H9 (cell line): ENCODE measurements at regions not wholly inside any gene's neighbourhood (a gene's known extent, or its start where the extent isn't known, plus 50 kb on each side); places are given as distances from the start of the nearest gene placed in this dataset.

Experiments
- DNase-seq: peaks from one replicate; pipeline ENCODE4 v3.0.0-alpha.2; 2017
- H2AFZ ChIP-seq: one replicate; pipeline ENCODE4 v1.6.1; 2013; ENCODE audit warnings: mild to moderate bottlenecking, low read length, control low read depth, moderate library complexity
- H2AK5ac ChIP-seq: 2 replicates; pipeline ENCODE4 v1.6.1; 2013; ENCODE audit warnings: low read length, control low read depth, mixed read lengths; ENCODE audit not compliant: insufficient read length
- H2BK120ac ChIP-seq: one replicate; pipeline ENCODE4 v1.6.1; 2013; ENCODE audit warnings: low read depth, mild to moderate bottlenecking, low read length, control low read depth, inconsistent platforms; ENCODE audit not compliant: poor library complexity, severe bottlenecking
- H2BK12ac ChIP-seq: 2 replicates; pipeline ENCODE4 v1.6.1; 2013; ENCODE audit warnings: low read length, control low read depth, mixed read lengths, low read depth; ENCODE audit not compliant: insufficient read length
- H2BK15ac ChIP-seq: 2 replicates; pipeline ENCODE4 v1.6.1; 2013; ENCODE audit warnings: low read depth, low read length, control low read depth
- H2BK20ac ChIP-seq: one replicate; pipeline ENCODE4 v1.6.1; 2013; ENCODE audit warnings: low read depth, mild to moderate bottlenecking, low read length, control low read depth, inconsistent platforms; ENCODE audit not compliant: poor library complexity, severe bottlenecking
- H2BK5ac ChIP-seq: 2 replicates; pipeline ENCODE4 v1.6.1; 2013; ENCODE audit warnings: low read length, control low read depth, mixed read lengths; ENCODE audit not compliant: insufficient read length
- H3K14ac ChIP-seq: 2 replicates; pipeline ENCODE4 v1.6.1; 2013; ENCODE audit warnings: low read length, control low read depth; ENCODE audit not compliant: insufficient read depth
- H3K18ac ChIP-seq: 2 replicates; pipeline ENCODE4 v1.6.1; 2013; ENCODE audit warnings: low read depth, mild to moderate bottlenecking, mixed read lengths, low read length, control low read depth; ENCODE audit not compliant: insufficient read length
- H3K23ac ChIP-seq: 2 replicates; pipeline ENCODE4 v1.6.1; 2013; ENCODE audit warnings: low read length, control low read depth, mixed read lengths, low read depth; ENCODE audit not compliant: insufficient read length
- H3K23me2 ChIP-seq: 2 replicates; pipeline ENCODE4 v1.6.1; 2013; ENCODE audit warnings: low read depth, mild to moderate bottlenecking, mixed read lengths, low read length, control low read depth; ENCODE audit not compliant: insufficient read length, poor library complexity, severe bottlenecking
- H3K27ac ChIP-seq: 2 replicates; pipeline ENCODE4 v1.5.1; 2013; ENCODE audit warnings: low read length, control low read depth, mixed read lengths, low read depth; ENCODE audit not compliant: insufficient read length
- H3K27me3 ChIP-seq: 2 replicates; pipeline ENCODE4 v1.6.1; 2013; ENCODE audit warnings: low read length, control low read depth, inconsistent platforms; ENCODE audit not compliant: insufficient read depth
- H3K4ac ChIP-seq: 2 replicates; pipeline ENCODE4 v1.6.1; 2013; ENCODE audit warnings: low read depth, mild to moderate bottlenecking, control low read depth, inconsistent platforms, low read length, moderate library complexity
- H3K4me1 ChIP-seq: 2 replicates; pipeline ENCODE4 v1.6.1; 2013; ENCODE audit warnings: low read length, control low read depth, inconsistent platforms; ENCODE audit not compliant: insufficient read depth
- H3K4me2 ChIP-seq: 2 replicates; pipeline ENCODE4 v1.6.1; 2013; ENCODE audit warnings: low read length, control low read depth, mixed read lengths; ENCODE audit not compliant: insufficient read length, insufficient read depth
- H3K56ac ChIP-seq: 2 replicates; pipeline ENCODE4 v1.6.1; 2013; ENCODE audit warnings: low read depth, mild to moderate bottlenecking, mixed read lengths, low read length, control low read depth; ENCODE audit not compliant: insufficient read length
- H3K79me1 ChIP-seq: 2 replicates; pipeline ENCODE4 v1.6.1; 2013; ENCODE audit warnings: low read depth, mild to moderate bottlenecking, moderate library complexity, low read length, control low read depth, inconsistent platforms; ENCODE audit not compliant: insufficient read depth, poor library complexity, severe bottlenecking
- H3K79me2 ChIP-seq: 2 replicates; pipeline ENCODE4 v1.6.1; 2013; ENCODE audit warnings: low read length, control low read depth, inconsistent platforms; ENCODE audit not compliant: insufficient read depth
- H3K9ac ChIP-seq: 2 replicates; pipeline ENCODE4 v1.6.1; 2013; ENCODE audit warnings: low read length, control low read depth, mixed read lengths; ENCODE audit not compliant: insufficient read length; ENCODE audit errors: extremely low read depth
- H3K9me3 ChIP-seq: one replicate; pipeline ENCODE4 v1.6.1; 2013; ENCODE audit warnings: low read depth, low read length, inconsistent platforms; ENCODE audit not compliant: control insufficient read depth
- H3T11ph ChIP-seq: one replicate; pipeline ENCODE4 v1.6.1; 2013; ENCODE audit warnings: mild to moderate bottlenecking, low read length, control low read depth, inconsistent platforms
- H4K20me1 ChIP-seq: one replicate; pipeline ENCODE4 v1.6.1; 2013; ENCODE audit not compliant: control insufficient read depth, insufficient read length, insufficient read depth
- H4K5ac ChIP-seq: 2 replicates; pipeline ENCODE4 v1.6.1; 2013; ENCODE audit warnings: low read depth, mild to moderate bottlenecking, mixed read lengths, low read length, control low read depth; ENCODE audit not compliant: insufficient read length
- H4K8ac ChIP-seq: replicated peaks from 2 replicates; pipeline ENCODE4 v1.6.1; 2013; ENCODE audit warnings: low read length, control low read depth, mixed read lengths, low read depth; ENCODE audit not compliant: insufficient read length
- H4K91ac ChIP-seq: 2 replicates; pipeline ENCODE4 v1.6.1; 2013; ENCODE audit warnings: low read depth, mild to moderate bottlenecking, moderate library complexity, mixed read lengths, low read length, control low read depth; ENCODE audit not compliant: insufficient read length
- H3K27ac Mint-ChIP-seq, 3 experiments: 2 replicates in 2 of 3; 3 replicates in 1 of 3; pipeline ENCODE4 v1.8.0; 2020 to 2021; ENCODE audit warnings: mixed read lengths in 3 of 3, mild to moderate bottlenecking in 1 of 3, moderate library complexity in 1 of 3
- H3K27me3 Mint-ChIP-seq: 2 replicates; pipeline ENCODE4 v1.8.0; 2021; ENCODE audit warnings: low read depth, mild to moderate bottlenecking, moderate library complexity, mixed read lengths
- H3K36me3 Mint-ChIP-seq, 3 experiments: 2 replicates in 2 of 3; 3 replicates in 1 of 3; pipeline ENCODE4 v1.8.0; 2020 to 2021; ENCODE audit warnings: low read depth in 3 of 3, mixed read lengths in 3 of 3; ENCODE audit not compliant: insufficient read depth in 1 of 3
- H3K4me1 Mint-ChIP-seq, 2 experiments: 2 replicates each; pipeline ENCODE4 v1.8.0; 2020; ENCODE audit warnings: mixed read lengths in 2 of 2
- H3K4me3 Mint-ChIP-seq, 2 experiments: 2 replicates in 1 of 2; 3 replicates in 1 of 2; pipeline ENCODE4 v1.8.0; 2020 to 2021; ENCODE audit warnings: mild to moderate bottlenecking in 2 of 2, mixed read lengths in 2 of 2, moderate library complexity in 1 of 2
- H3K9me3 Mint-ChIP-seq, 2 experiments: 2 replicates in 1 of 2; 3 replicates in 1 of 2; pipeline ENCODE4 v1.8.0; 2020; ENCODE audit warnings: mild to moderate bottlenecking in 2 of 2, mixed read lengths in 2 of 2, moderate library complexity in 1 of 2
- WGBS: extraction: QIAGEN DNeasy Blood & Tissue Kit; methylation state at CpG from one replicate; pipeline ENCODE4 v1.1.7; 2013; ENCODE audit warnings: missing lambda C conversion rate, low lambda C conversion rate, mixed read lengths; ENCODE audit not compliant: insufficient read length; ENCODE audit errors: extremely low coverage; 5-methylcytosine and 5-hydroxymethylcytosine counted together
- TF ChIP-seq, protein P1 (sequence below): fragments of 200-600 bp; sonication (generic); conservative IDR thresholded peaks from 3 replicates; pipeline ENCODE4 v1.8.0; 2021; ENCODE audit warnings: antibody characterized with exemption, mild to moderate bottlenecking

GRCh38 chr3:124256156-124256555 lies 264.2 kb upstream of the ROPN1 start:
- no peak overlapping the region for H3K27ac ChIP-seq

More at GRCh38 chr3:124256156-124256555, 264.2 kb upstream of the ROPN1 start:
- Histone ChIP-seq H3K4me2 (no peak overlapping the region), H2BK12ac (no peak overlapping the region), H3K18ac (no peak overlapping the region), H3K79me1 (no peaks in the 10 kb centered on the region), H3K56ac (no peak overlapping the region), H3K14ac (no peak overlapping the region), H3K9me3 (no peaks in the 10 kb centered on the region), H3T11ph (no peak overlapping the region), H3K23ac (no peak overlapping the region), H3K4me1 (no peaks in the 10 kb centered on the region), H4K91ac (no peak overlapping the region), H2BK120ac (no peak overlapping the region), H2BK20ac (no peak overlapping the region), H2BK15ac (no peak overlapping the region), H3K27me3 (no peaks in the 10 kb centered on the region), H3K23me2 (no peaks in the 10 kb centered on the region), H3K4ac (no peak overlapping the region), H2AK5ac (no peak overlapping the region), H2AFZ (no peak overlapping the region), H2BK5ac (no peak overlapping the region), H4K5ac (no peak overlapping the region), H3K79me2 (no peaks in the 10 kb centered on the region), H4K8ac (no peak overlapping the region), H4K20me1 (no peaks in the 10 kb centered on the region), H3K9ac (no peak overlapping the region)
- Mint-ChIP-seq H3K4me1 (peaks cover 33 to 34% of the 10 kb centered on the region in 2 experiments), H3K36me3 (no peaks in the 10 kb centered on the region), H3K27ac (no peak overlapping the region), H3K27me3 (no peaks in the 10 kb centered on the region; the same call in 1 of the 2 replicates), H3K9me3 (no peaks in the 10 kb centered on the region), H3K4me3 (no peak overlapping the region)
- no CpG with 5 or more reads among the region's 1 CpG for WGBS
- no peak for DNase-seq
- TF ChIP-seq, protein P1, sequence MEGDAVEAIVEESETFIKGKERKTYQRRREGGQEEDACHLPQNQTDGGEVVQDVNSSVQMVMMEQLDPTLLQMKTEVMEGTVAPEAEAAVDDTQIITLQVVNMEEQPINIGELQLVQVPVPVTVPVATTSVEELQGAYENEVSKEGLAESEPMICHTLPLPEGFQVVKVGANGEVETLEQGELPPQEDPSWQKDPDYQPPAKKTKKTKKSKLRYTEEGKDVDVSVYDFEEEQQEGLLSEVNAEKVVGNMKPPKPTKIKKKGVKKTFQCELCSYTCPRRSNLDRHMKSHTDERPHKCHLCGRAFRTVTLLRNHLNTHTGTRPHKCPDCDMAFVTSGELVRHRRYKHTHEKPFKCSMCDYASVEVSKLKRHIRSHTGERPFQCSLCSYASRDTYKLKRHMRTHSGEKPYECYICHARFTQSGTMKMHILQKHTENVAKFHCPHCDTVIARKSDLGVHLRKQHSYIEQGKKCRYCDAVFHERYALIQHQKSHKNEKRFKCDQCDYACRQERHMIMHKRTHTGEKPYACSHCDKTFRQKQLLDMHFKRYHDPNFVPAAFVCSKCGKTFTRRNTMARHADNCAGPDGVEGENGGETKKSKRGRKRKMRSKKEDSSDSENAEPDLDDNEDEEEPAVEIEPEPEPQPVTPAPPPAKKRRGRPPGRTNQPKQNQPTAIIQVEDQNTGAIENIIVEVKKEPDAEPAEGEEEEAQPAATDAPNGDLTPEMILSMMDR = no peak
